CD14-positive monocyte (primary cell): ENCODE measurements at regions not wholly inside any gene's neighbourhood (a gene's known extent, or its start where the extent isn't known, plus 50 kb on each side); places are given as distances from the start of the nearest gene placed in this dataset.

Experiments used
- DNase-seq, 3 donors: peaks; one replicate each; pipeline ENCODE4 v3.0.0-alpha.2; 2011 to 2022
- H2AFZ ChIP-seq: 2 replicates; pipeline ENCODE4 v1.6.0; 2012; ENCODE audit warnings: mild to moderate bottlenecking, low read depth, low read length, inconsistent platforms; ENCODE audit not compliant: insufficient read depth, poor library complexity, severe bottlenecking
- H3K27ac ChIP-seq, 2 donors: 1 replicate in 1 of 2; 2 replicates in 1 of 2; pipeline ENCODE4 v1.5.1; 2012 to 2013; ENCODE audit warnings: low read length in 2 of 2, control low read depth in 1 of 2, inconsistent platforms in 1 of 2, low read depth in 1 of 2, mild to moderate bottlenecking in 1 of 2
- H3K27me3 ChIP-seq, 2 donors: one replicate each; pipeline versions ENCODE4 v1.6.0 to v1.6.1; 2011 to 2013; ENCODE audit warnings: low read length in 2 of 2; ENCODE audit not compliant: control insufficient read depth in 2 of 2, insufficient read depth in 2 of 2
- H3K36me3 ChIP-seq, 2 donors: replicated peaks in 1 of 2; 1 replicate in 1 of 2; 2 replicates in 1 of 2; pipeline versions ENCODE4 v1.5.1 to v1.6.1; 2012 to 2013; ENCODE audit warnings: low read length in 2 of 2, control low read depth in 1 of 2, inconsistent platforms in 1 of 2, mild to moderate bottlenecking in 1 of 2; ENCODE audit not compliant: insufficient read depth in 2 of 2, control insufficient read depth in 1 of 2
- H3K4me1 ChIP-seq, 2 donors: 1 replicate in 1 of 2; 2 replicates in 1 of 2; pipeline versions ENCODE4 v1.5.1 to v1.6.1; 2012 to 2013; ENCODE audit warnings: low read length in 2 of 2, control low read depth in 1 of 2, inconsistent platforms in 1 of 2, mild to moderate bottlenecking in 1 of 2, moderate library complexity in 1 of 2; ENCODE audit not compliant: insufficient read depth in 2 of 2, control insufficient read depth in 1 of 2
- H3K4me2 ChIP-seq: replicated peaks from 2 replicates; pipeline ENCODE3; 2012; ENCODE audit warnings: low read length, moderate library complexity, mild to moderate bottlenecking; ENCODE audit not compliant: poor library complexity, severe bottlenecking; ENCODE audit errors: extremely low read depth
- H3K4me3 ChIP-seq, 3 experiments: fragments of 200-600 bp in 1 of 3; sonication (generic) in 1 of 3; replicated peaks in 1 of 3; 1 replicate in 2 of 3; 2 replicates in 1 of 3; pipeline ENCODE4 v1.5.1; 2011 to 2013; ENCODE audit warnings: low read length in 3 of 3, mild to moderate bottlenecking in 3 of 3, control low read depth in 2 of 3, low read depth in 2 of 3, inconsistent platforms in 1 of 3, moderate library complexity in 1 of 3
- H3K79me2 ChIP-seq: 2 replicates; pipeline ENCODE4 v1.6.0; 2012; ENCODE audit warnings: mild to moderate bottlenecking, control low read depth, inconsistent platforms, low read length, moderate library complexity; ENCODE audit not compliant: insufficient read depth
- H3K9ac ChIP-seq: 2 replicates; pipeline ENCODE4 v1.6.0; 2017; ENCODE audit warnings: low read length, mild to moderate bottlenecking; ENCODE audit not compliant: insufficient read depth, poor library complexity, severe bottlenecking
- H3K9me3 ChIP-seq, 2 donors: replicated peaks in 1 of 2; 1 replicate in 1 of 2; 2 replicates in 1 of 2; pipeline versions ENCODE4 v1.5.1 to v1.6.1; 2012 to 2013; ENCODE audit warnings: low read length in 2 of 2, control low read depth in 1 of 2; ENCODE audit not compliant: control insufficient read depth in 1 of 2, insufficient read depth in 1 of 2
- H4K20me1 ChIP-seq: 2 replicates; pipeline ENCODE4 v1.6.0; 2012; ENCODE audit warnings: mild to moderate bottlenecking, low read length, control low read depth, moderate library complexity; ENCODE audit not compliant: insufficient read depth
- H3K27ac Mint-ChIP-seq, 7 donors: one replicate each; pipeline ENCODE4 v1.8.0; 2020; ENCODE audit warnings: mild to moderate bottlenecking in 7 of 7, mixed read lengths in 7 of 7, moderate library complexity in 6 of 7, inconsistent platforms in 2 of 7
- H3K27me3 Mint-ChIP-seq, 3 donors: one replicate each; pipeline ENCODE4 v1.8.0; 2021 to 2022; ENCODE audit warnings: low read depth in 3 of 3, mild to moderate bottlenecking in 3 of 3, mixed read lengths in 3 of 3, moderate library complexity in 3 of 3, inconsistent platforms in 1 of 3
- H3K36me3 Mint-ChIP-seq, 2 donors: one replicate each; pipeline ENCODE4 v1.8.0; 2020; ENCODE audit warnings: mixed read lengths in 2 of 2, inconsistent platforms in 1 of 2, mild to moderate bottlenecking in 1 of 2
- H3K4me1 Mint-ChIP-seq: one replicate; pipeline ENCODE4 v1.8.0; 2020; ENCODE audit warnings: mild to moderate bottlenecking, mixed read lengths
- H3K4me3 Mint-ChIP-seq, 2 donors: one replicate each; pipeline ENCODE4 v1.8.0; 2020; ENCODE audit warnings: mild to moderate bottlenecking in 2 of 2, mixed read lengths in 2 of 2, moderate library complexity in 1 of 2
- H3K9me3 Mint-ChIP-seq, 7 donors: one replicate each; pipeline ENCODE4 v1.8.0; 2020 to 2022; ENCODE audit warnings: mixed read lengths in 7 of 7, mild to moderate bottlenecking in 6 of 7, moderate library complexity in 6 of 7, inconsistent platforms in 2 of 7
- WGBS: methylation state at CpG from one replicate; pipeline ENCODE4 v1.1.5; 2013; ENCODE audit warnings: missing lambda C conversion rate; ENCODE audit not compliant: insufficient coverage; 5-methylcytosine and 5-hydroxymethylcytosine counted together
- intact Hi-C, 2 donors: fragments of 100-400 bp; cut with micrococcal nuclease; formaldehyde crosslinking; loops; one replicate each; pipeline versions ENCODE4 v1.15.0 to v1.15.1; 2023
- TF ChIP-seq, protein P1 (sequence below): fragments of 200-600 bp; IDR thresholded peaks from one replicate; pipeline ENCODE4 v1.8.0; 2022; ENCODE audit warnings: antibody characterized with exemption, mild to moderate bottlenecking

DNA sequence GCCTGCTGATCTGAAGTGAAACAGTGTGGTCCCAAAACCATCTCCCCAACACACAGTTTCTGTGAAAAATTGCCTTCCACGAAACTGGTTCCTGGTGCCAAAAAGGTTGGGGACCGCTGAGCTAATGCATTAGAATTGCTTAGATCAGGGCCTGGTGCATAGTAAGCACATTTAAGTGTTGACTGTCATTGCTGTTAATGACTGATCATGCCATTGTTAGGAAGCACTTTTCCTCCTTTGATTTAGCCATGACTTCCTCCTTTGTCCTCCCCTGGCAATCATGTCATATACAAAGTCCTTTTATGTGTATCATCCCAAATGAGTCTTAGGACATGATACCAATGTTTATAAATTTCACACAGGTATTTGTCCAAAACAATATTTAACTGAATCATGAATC is 81.5 kb upstream of the ATP11B start:
- Mint-ChIP-seq H3K27ac (no peak overlapping the region), H3K4me3 (no peak overlapping the region), H3K36me3 (no peaks in the 10 kb centered on the region), H3K4me1 (peaks cover 17% of the 10 kb centered on the region), H3K27me3 (peaks cover 0 to 3% (median 0%) of the 10 kb centered on the region in 3 donors), H3K9me3 (no peaks in the 10 kb centered on the region)
- Histone ChIP-seq H3K9ac (no peak overlapping the region), H3K79me2 (no peaks in the 10 kb centered on the region), H3K27ac (no peak overlapping the region), H3K4me1 (peaks cover 14 to 15% of the 10 kb centered on the region in 2 donors), H3K4me2 (no peak overlapping the region), H4K20me1 (no peaks in the 10 kb centered on the region), H3K27me3 (no peaks in the 10 kb centered on the region), H3K36me3 (no peaks in the 10 kb centered on the region), H2AFZ (no peak overlapping the region), H3K4me3 (no peak overlapping the region), H3K9me3 (no peaks in the 10 kb centered on the region)
- DNase-seq: no peak
- TF ChIP-seq, protein P1, sequence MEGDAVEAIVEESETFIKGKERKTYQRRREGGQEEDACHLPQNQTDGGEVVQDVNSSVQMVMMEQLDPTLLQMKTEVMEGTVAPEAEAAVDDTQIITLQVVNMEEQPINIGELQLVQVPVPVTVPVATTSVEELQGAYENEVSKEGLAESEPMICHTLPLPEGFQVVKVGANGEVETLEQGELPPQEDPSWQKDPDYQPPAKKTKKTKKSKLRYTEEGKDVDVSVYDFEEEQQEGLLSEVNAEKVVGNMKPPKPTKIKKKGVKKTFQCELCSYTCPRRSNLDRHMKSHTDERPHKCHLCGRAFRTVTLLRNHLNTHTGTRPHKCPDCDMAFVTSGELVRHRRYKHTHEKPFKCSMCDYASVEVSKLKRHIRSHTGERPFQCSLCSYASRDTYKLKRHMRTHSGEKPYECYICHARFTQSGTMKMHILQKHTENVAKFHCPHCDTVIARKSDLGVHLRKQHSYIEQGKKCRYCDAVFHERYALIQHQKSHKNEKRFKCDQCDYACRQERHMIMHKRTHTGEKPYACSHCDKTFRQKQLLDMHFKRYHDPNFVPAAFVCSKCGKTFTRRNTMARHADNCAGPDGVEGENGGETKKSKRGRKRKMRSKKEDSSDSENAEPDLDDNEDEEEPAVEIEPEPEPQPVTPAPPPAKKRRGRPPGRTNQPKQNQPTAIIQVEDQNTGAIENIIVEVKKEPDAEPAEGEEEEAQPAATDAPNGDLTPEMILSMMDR: no peak
- WGBS: 100% methylated on average over 1 of the region's 2 CpGs
- intact Hi-C loops: loop anchor here in 1 of 2 donors (10.0 kb wide), 1 partner anchor 123 kb away; no protein-coding TSS in a partner anchor

DNA sequence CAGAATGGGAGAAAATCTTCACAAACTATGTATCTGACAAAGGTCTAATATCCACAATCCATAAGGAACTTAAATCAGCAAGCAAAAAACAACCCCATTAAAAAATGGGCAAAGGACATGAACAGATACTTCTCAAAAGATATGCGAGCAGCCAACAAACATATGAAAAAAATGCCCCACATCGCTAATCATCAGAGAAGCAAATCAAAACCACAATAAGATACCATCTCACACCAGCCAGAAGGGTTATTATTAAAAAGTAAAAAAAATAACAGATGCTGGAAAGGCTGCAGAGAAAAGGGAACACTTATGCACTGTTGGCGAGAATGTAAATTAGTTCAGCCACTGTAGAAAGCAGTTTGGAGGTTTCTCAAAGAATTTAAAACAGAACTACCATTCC is 80.2 kb upstream of the ATP11B start:
- Histone ChIP-seq H3K27ac (no peak overlapping the region), H3K27me3 (no peaks in the 10 kb centered on the region), H2AFZ (no peak overlapping the region), H3K36me3 (no peaks in the 10 kb centered on the region), H3K79me2 (no peaks in the 10 kb centered on the region), H3K4me2 (no peak overlapping the region), H3K9me3 (no peaks in the 10 kb centered on the region), H3K4me3 (no peak overlapping the region), H3K4me1 (peaks cover 14 to 15% of the 10 kb centered on the region in 2 donors), H3K9ac (no peak overlapping the region), H4K20me1 (no peaks in the 10 kb centered on the region)
- Mint-ChIP-seq H3K4me1 (peaks cover 17% of the 10 kb centered on the region), H3K9me3 (no peaks in the 10 kb centered on the region), H3K27me3 (no peaks in the 10 kb centered on the region), H3K4me3 (no peak overlapping the region), H3K36me3 (no peaks in the 10 kb centered on the region), H3K27ac (no peak overlapping the region)
- TF ChIP-seq, protein P1: no peak
- WGBS: no CpG with 5 or more reads among the region's 3 CpGs
- no peak for DNase-seq
- intact Hi-C loops: loop anchor here in 1 of 2 donors (10.0 kb wide), 1 partner anchor 122 kb away; no protein-coding TSS in a partner anchor
